ENCODE measurements at regions not wholly inside any gene's neighbourhood (a gene's known extent, or its start where the extent isn't known, plus 50 kb on each side); places are given as distances from the start of the nearest gene placed in this dataset.

DNA sequence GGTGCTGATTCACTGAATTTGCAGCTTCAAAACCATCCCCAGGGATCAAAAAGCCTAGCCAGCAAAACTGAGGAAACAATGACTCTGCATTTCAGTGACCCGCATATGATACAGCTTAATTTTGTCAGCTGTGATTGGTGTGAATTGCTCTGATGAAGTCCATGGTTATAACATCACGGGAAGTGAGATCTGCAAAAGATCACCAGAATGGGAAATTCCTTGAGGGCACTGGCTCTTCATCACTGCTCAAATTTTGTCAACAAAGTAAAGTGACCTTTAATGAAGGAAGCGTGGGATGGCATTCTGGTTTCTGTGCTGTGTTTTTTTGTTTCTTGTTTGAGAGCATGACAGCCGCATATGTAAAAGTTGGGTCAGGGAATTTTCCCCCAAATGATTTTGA is 745.9 kb downstream of the GATA3 start:
- TF ChIP-seq, protein P1, sequence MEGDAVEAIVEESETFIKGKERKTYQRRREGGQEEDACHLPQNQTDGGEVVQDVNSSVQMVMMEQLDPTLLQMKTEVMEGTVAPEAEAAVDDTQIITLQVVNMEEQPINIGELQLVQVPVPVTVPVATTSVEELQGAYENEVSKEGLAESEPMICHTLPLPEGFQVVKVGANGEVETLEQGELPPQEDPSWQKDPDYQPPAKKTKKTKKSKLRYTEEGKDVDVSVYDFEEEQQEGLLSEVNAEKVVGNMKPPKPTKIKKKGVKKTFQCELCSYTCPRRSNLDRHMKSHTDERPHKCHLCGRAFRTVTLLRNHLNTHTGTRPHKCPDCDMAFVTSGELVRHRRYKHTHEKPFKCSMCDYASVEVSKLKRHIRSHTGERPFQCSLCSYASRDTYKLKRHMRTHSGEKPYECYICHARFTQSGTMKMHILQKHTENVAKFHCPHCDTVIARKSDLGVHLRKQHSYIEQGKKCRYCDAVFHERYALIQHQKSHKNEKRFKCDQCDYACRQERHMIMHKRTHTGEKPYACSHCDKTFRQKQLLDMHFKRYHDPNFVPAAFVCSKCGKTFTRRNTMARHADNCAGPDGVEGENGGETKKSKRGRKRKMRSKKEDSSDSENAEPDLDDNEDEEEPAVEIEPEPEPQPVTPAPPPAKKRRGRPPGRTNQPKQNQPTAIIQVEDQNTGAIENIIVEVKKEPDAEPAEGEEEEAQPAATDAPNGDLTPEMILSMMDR (IDR thresholded peaks at IDR 0.05; ENCODE audit: low read length): no peak
- no peak for TF ChIP-seq EZH2 (IDR thresholded peaks at IDR 0.05; ENCODE audit: borderline replicate concordance, low read length)
